ENCODE measurements at regions not wholly inside any gene's neighbourhood (a gene's known extent, or its start where the extent isn't known, plus 50 kb on each side); places are given as distances from the start of the nearest gene placed in this dataset.

DNA sequence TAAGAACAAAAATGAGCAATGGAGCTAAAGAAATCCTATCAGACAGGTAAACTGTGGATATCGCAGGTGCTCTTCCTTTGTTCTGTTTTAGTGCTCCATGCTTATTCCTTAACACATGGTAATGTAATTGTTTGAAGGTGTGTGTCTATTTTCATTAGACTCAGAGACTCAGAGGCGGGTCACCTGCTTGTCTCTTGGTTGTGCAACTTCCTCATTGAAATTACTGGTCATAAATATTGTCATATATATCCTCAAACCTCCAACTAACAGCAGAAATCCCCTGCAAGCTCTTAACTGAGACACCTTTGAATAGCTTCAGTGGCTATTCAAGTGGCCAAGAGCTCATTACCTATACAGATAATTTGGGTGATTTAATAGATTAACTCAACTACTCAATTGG lies 177.2 kb downstream of the PTN start:
- no peak overlapping the region for H3K27ac ChIP-seq (replicated peaks)
- no peak for DNase-seq (ENCODE audit: low read depth in 1 of 2, low spot score in 1 of 2)
- no peak overlapping the region for H3K4me3 ChIP-seq (replicated peaks; ENCODE audit: insufficient read depth, low read length)
- no peaks in the 10 kb centered on the region for H3K27me3 ChIP-seq (ENCODE audit: insufficient read depth, poor library complexity, severe bottlenecking)
- TF ChIP-seq GABPA (IDR thresholded peaks at IDR 0.05; ENCODE audit: low read depth), result no peak
- no peak for TF ChIP-seq POLR2AphosphoS5 (IDR thresholded peaks at IDR 0.05; ENCODE audit: low read depth)
- TF ChIP-seq, protein P1, sequence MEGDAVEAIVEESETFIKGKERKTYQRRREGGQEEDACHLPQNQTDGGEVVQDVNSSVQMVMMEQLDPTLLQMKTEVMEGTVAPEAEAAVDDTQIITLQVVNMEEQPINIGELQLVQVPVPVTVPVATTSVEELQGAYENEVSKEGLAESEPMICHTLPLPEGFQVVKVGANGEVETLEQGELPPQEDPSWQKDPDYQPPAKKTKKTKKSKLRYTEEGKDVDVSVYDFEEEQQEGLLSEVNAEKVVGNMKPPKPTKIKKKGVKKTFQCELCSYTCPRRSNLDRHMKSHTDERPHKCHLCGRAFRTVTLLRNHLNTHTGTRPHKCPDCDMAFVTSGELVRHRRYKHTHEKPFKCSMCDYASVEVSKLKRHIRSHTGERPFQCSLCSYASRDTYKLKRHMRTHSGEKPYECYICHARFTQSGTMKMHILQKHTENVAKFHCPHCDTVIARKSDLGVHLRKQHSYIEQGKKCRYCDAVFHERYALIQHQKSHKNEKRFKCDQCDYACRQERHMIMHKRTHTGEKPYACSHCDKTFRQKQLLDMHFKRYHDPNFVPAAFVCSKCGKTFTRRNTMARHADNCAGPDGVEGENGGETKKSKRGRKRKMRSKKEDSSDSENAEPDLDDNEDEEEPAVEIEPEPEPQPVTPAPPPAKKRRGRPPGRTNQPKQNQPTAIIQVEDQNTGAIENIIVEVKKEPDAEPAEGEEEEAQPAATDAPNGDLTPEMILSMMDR (IDR thresholded peaks at IDR 0.05; ENCODE audit: insufficient read depth, low read length), result no peak
- TF ChIP-seq, protein P2, sequence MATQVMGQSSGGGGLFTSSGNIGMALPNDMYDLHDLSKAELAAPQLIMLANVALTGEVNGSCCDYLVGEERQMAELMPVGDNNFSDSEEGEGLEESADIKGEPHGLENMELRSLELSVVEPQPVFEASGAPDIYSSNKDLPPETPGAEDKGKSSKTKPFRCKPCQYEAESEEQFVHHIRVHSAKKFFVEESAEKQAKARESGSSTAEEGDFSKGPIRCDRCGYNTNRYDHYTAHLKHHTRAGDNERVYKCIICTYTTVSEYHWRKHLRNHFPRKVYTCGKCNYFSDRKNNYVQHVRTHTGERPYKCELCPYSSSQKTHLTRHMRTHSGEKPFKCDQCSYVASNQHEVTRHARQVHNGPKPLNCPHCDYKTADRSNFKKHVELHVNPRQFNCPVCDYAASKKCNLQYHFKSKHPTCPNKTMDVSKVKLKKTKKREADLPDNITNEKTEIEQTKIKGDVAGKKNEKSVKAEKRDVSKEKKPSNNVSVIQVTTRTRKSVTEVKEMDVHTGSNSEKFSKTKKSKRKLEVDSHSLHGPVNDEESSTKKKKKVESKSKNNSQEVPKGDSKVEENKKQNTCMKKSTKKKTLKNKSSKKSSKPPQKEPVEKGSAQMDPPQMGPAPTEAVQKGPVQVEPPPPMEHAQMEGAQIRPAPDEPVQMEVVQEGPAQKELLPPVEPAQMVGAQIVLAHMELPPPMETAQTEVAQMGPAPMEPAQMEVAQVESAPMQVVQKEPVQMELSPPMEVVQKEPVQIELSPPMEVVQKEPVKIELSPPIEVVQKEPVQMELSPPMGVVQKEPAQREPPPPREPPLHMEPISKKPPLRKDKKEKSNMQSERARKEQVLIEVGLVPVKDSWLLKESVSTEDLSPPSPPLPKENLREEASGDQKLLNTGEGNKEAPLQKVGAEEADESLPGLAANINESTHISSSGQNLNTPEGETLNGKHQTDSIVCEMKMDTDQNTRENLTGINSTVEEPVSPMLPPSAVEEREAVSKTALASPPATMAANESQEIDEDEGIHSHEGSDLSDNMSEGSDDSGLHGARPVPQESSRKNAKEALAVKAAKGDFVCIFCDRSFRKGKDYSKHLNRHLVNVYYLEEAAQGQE (IDR thresholded peaks at IDR 0.05; ENCODE audit: insufficient replicate concordance, low read depth), result no peak
- no peak for TF ChIP-seq SPI1 (IDR thresholded peaks at IDR 0.05; ENCODE audit: borderline replicate concordance, low read depth)

DNA sequence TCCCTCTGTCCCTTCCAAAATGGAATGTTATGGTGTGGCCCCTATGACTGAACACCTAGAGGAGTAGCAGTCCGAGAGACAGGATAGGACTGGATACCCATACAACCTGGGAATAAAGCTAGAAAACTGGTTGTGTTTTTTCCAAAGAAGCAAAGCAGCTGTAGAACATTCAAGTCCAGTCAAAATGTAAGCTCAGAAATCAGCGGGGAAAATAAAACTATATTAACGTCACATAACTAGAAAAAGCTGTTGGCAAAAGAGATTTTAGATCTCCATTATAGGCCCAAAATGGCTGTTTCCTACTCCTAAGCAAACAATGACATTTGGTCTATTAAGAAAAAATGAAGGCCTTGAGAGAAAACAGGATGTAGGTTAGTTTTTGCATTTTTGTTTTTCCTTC lies 177.7 kb downstream of the PTN start:
- Histone ChIP-seq H3K4me3 (replicated peaks; ENCODE audit: insufficient read depth, low read length) (no peak overlapping the region), H3K27me3 (ENCODE audit: insufficient read depth, poor library complexity, severe bottlenecking) (no peaks in the 10 kb centered on the region), H3K27ac (replicated peaks) (no peak overlapping the region)
- TF ChIP-seq, protein P1 (IDR thresholded peaks at IDR 0.05; ENCODE audit: insufficient read depth, low read length), result no peak
- TF ChIP-seq GABPA (IDR thresholded peaks at IDR 0.05; ENCODE audit: low read depth), result no peak
- TF ChIP-seq SPI1 (IDR thresholded peaks at IDR 0.05; ENCODE audit: borderline replicate concordance, low read depth), result no peak
- TF ChIP-seq, protein P2 (IDR thresholded peaks at IDR 0.05; ENCODE audit: insufficient replicate concordance, low read depth), result no peak
- no peak for TF ChIP-seq POLR2AphosphoS5 (IDR thresholded peaks at IDR 0.05; ENCODE audit: low read depth)
- DNase-seq (ENCODE audit: low read depth in 1 of 2, low spot score in 1 of 2), result no peak

DNA sequence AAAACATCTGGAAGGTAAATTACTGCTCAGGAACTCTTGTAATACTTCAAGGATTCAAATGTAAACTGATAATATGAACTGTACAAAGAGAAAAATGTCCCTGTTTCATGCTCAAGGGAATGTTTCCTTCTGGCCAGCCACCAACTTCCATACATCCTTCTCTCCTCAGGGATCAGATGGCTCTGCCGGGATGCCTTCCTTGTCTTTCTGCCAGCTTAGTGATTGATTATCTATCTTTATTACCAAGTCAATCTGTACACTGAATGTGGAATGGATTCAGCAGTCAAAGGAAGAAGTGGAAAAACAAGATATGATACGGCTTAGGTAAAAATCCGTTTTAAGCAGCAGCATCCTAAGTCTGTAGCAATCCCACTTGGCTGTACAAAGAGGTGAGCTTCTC lies 178.3 kb downstream of the PTN start:
- no peak overlapping the region for H3K27ac ChIP-seq (replicated peaks)
- DNase-seq (ENCODE audit: low read depth in 1 of 2, low spot score in 1 of 2), result no peak
- TF ChIP-seq SPI1 (IDR thresholded peaks at IDR 0.05; ENCODE audit: borderline replicate concordance, low read depth) (no peak), GABPA (IDR thresholded peaks at IDR 0.05; ENCODE audit: low read depth) (no peak)
- TF ChIP-seq, protein P2 (IDR thresholded peaks at IDR 0.05; ENCODE audit: insufficient replicate concordance, low read depth), result no peak
- TF ChIP-seq, protein P1 (IDR thresholded peaks at IDR 0.05; ENCODE audit: insufficient read depth, low read length), result no peak
- H3K27me3 ChIP-seq (ENCODE audit: insufficient read depth, poor library complexity, severe bottlenecking), result no peaks in the 10 kb centered on the region
- no peak overlapping the region for H3K4me3 ChIP-seq (replicated peaks; ENCODE audit: insufficient read depth, low read length)
